CD14-positive monocyte (primary cell): ENCODE measurements at regions not wholly inside any gene's neighbourhood (a gene's known extent, or its start where the extent isn't known, plus 50 kb on each side); places are given as distances from the start of the nearest gene placed in this dataset.

Experiments used
- DNase-seq, 3 donors: peaks; one replicate each; pipeline ENCODE4 v3.0.0-alpha.2; 2011 to 2022
- H2AFZ ChIP-seq: 2 replicates; pipeline ENCODE4 v1.6.0; 2012; ENCODE audit warnings: mild to moderate bottlenecking, low read depth, low read length, inconsistent platforms; ENCODE audit not compliant: insufficient read depth, poor library complexity, severe bottlenecking
- H3K27ac ChIP-seq, 2 donors: 1 replicate in 1 of 2; 2 replicates in 1 of 2; pipeline ENCODE4 v1.5.1; 2012 to 2013; ENCODE audit warnings: low read length in 2 of 2, control low read depth in 1 of 2, inconsistent platforms in 1 of 2, low read depth in 1 of 2, mild to moderate bottlenecking in 1 of 2
- H3K27me3 ChIP-seq, 2 donors: one replicate each; pipeline versions ENCODE4 v1.6.0 to v1.6.1; 2011 to 2013; ENCODE audit warnings: low read length in 2 of 2; ENCODE audit not compliant: control insufficient read depth in 2 of 2, insufficient read depth in 2 of 2
- H3K36me3 ChIP-seq, 2 donors: replicated peaks in 1 of 2; 1 replicate in 1 of 2; 2 replicates in 1 of 2; pipeline versions ENCODE4 v1.5.1 to v1.6.1; 2012 to 2013; ENCODE audit warnings: low read length in 2 of 2, control low read depth in 1 of 2, inconsistent platforms in 1 of 2, mild to moderate bottlenecking in 1 of 2; ENCODE audit not compliant: insufficient read depth in 2 of 2, control insufficient read depth in 1 of 2
- H3K4me1 ChIP-seq, 2 donors: 1 replicate in 1 of 2; 2 replicates in 1 of 2; pipeline versions ENCODE4 v1.5.1 to v1.6.1; 2012 to 2013; ENCODE audit warnings: low read length in 2 of 2, control low read depth in 1 of 2, inconsistent platforms in 1 of 2, mild to moderate bottlenecking in 1 of 2, moderate library complexity in 1 of 2; ENCODE audit not compliant: insufficient read depth in 2 of 2, control insufficient read depth in 1 of 2
- H3K4me2 ChIP-seq: replicated peaks from 2 replicates; pipeline ENCODE3; 2012; ENCODE audit warnings: low read length, moderate library complexity, mild to moderate bottlenecking; ENCODE audit not compliant: poor library complexity, severe bottlenecking; ENCODE audit errors: extremely low read depth
- H3K4me3 ChIP-seq, 3 experiments: fragments of 200-600 bp in 1 of 3; sonication (generic) in 1 of 3; replicated peaks in 1 of 3; 1 replicate in 2 of 3; 2 replicates in 1 of 3; pipeline ENCODE4 v1.5.1; 2011 to 2013; ENCODE audit warnings: low read length in 3 of 3, mild to moderate bottlenecking in 3 of 3, control low read depth in 2 of 3, low read depth in 2 of 3, inconsistent platforms in 1 of 3, moderate library complexity in 1 of 3
- H3K79me2 ChIP-seq: 2 replicates; pipeline ENCODE4 v1.6.0; 2012; ENCODE audit warnings: mild to moderate bottlenecking, control low read depth, inconsistent platforms, low read length, moderate library complexity; ENCODE audit not compliant: insufficient read depth
- H3K9ac ChIP-seq: 2 replicates; pipeline ENCODE4 v1.6.0; 2017; ENCODE audit warnings: low read length, mild to moderate bottlenecking; ENCODE audit not compliant: insufficient read depth, poor library complexity, severe bottlenecking
- H3K9me3 ChIP-seq, 2 donors: replicated peaks in 1 of 2; 1 replicate in 1 of 2; 2 replicates in 1 of 2; pipeline versions ENCODE4 v1.5.1 to v1.6.1; 2012 to 2013; ENCODE audit warnings: low read length in 2 of 2, control low read depth in 1 of 2; ENCODE audit not compliant: control insufficient read depth in 1 of 2, insufficient read depth in 1 of 2
- H4K20me1 ChIP-seq: 2 replicates; pipeline ENCODE4 v1.6.0; 2012; ENCODE audit warnings: mild to moderate bottlenecking, low read length, control low read depth, moderate library complexity; ENCODE audit not compliant: insufficient read depth
- H3K27ac Mint-ChIP-seq, 7 donors: one replicate each; pipeline ENCODE4 v1.8.0; 2020; ENCODE audit warnings: mild to moderate bottlenecking in 7 of 7, mixed read lengths in 7 of 7, moderate library complexity in 6 of 7, inconsistent platforms in 2 of 7
- H3K27me3 Mint-ChIP-seq, 3 donors: one replicate each; pipeline ENCODE4 v1.8.0; 2021 to 2022; ENCODE audit warnings: low read depth in 3 of 3, mild to moderate bottlenecking in 3 of 3, mixed read lengths in 3 of 3, moderate library complexity in 3 of 3, inconsistent platforms in 1 of 3
- H3K36me3 Mint-ChIP-seq, 2 donors: one replicate each; pipeline ENCODE4 v1.8.0; 2020; ENCODE audit warnings: mixed read lengths in 2 of 2, inconsistent platforms in 1 of 2, mild to moderate bottlenecking in 1 of 2
- H3K4me1 Mint-ChIP-seq: one replicate; pipeline ENCODE4 v1.8.0; 2020; ENCODE audit warnings: mild to moderate bottlenecking, mixed read lengths
- H3K4me3 Mint-ChIP-seq, 2 donors: one replicate each; pipeline ENCODE4 v1.8.0; 2020; ENCODE audit warnings: mild to moderate bottlenecking in 2 of 2, mixed read lengths in 2 of 2, moderate library complexity in 1 of 2
- H3K9me3 Mint-ChIP-seq, 7 donors: one replicate each; pipeline ENCODE4 v1.8.0; 2020 to 2022; ENCODE audit warnings: mixed read lengths in 7 of 7, mild to moderate bottlenecking in 6 of 7, moderate library complexity in 6 of 7, inconsistent platforms in 2 of 7
- CTCF ChIP-seq: fragments of 200-600 bp; IDR thresholded peaks from one replicate; pipeline ENCODE4 v1.8.0; 2022; ENCODE audit warnings: antibody characterized with exemption, mild to moderate bottlenecking
- WGBS: methylation state at CpG from one replicate; pipeline ENCODE4 v1.1.5; 2013; ENCODE audit warnings: missing lambda C conversion rate; ENCODE audit not compliant: insufficient coverage; 5-methylcytosine and 5-hydroxymethylcytosine counted together
- intact Hi-C, 2 donors: fragments of 100-400 bp; cut with micrococcal nuclease; formaldehyde crosslinking; loops; one replicate each; pipeline versions ENCODE4 v1.15.0 to v1.15.1; 2023

DNA sequence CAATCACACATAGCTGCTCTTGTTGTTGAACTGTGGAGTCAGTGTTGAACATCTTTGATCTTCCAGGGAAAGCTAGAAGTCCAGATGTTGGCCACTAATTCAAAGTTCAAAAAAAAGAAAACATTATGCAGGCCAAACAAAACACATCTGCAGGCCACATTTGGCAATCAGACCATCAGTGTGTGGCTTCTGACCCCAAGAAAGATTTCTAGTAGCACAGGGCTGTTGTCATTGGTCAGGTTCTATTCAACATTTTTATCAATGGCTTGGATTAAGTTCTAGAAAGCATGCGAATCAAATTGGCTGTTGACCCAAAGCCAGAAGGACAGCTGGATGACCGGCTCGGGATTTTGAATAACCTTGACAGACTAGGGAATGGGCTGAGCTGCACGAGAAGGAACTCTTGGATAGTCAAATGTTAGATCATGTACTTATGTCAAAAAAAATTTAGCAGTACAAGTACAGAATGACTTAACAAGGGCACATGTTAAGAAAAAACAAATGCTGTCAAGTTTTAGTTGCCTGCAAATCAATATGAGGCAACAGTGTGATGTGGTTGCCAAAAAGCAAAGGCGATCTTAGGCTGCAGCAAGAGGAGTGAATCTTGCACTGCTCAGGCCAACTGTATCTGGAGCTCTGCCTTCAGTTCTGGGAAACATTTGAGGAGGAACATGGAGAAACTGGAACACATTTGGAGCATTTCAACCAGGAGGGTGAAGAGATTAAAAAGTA lies 187.6 kb downstream of the RGS9 start:
- Histone ChIP-seq H3K27me3 (no peaks in the 10 kb centered on the region), H3K4me3 (no peak overlapping the region), H4K20me1 (no peaks in the 10 kb centered on the region), H3K79me2 (no peaks in the 10 kb centered on the region), H3K27ac (no peak overlapping the region), H2AFZ (no peak overlapping the region), H3K9me3 (no peaks in the 10 kb centered on the region), H3K9ac (no peak overlapping the region), H3K4me1 (no peaks in the 10 kb centered on the region), H3K36me3 (no peaks in the 10 kb centered on the region), H3K4me2 (no peak overlapping the region)
- intact Hi-C loops: no loop called here
- TF ChIP-seq CTCF: no peak
- Mint-ChIP-seq H3K27me3 (no peaks in the 10 kb centered on the region), H3K27ac (no peak overlapping the region), H3K9me3 (peaks cover 2 to 12% (median 7%) of the 10 kb centered on the region in 7 donors), H3K36me3 (no peaks in the 10 kb centered on the region), H3K4me1 (no peaks in the 10 kb centered on the region), H3K4me3 (no peak overlapping the region)
- no peak for DNase-seq
- 97% methylated on average over 4 of the region's 5 CpGs for WGBS

- WGBS: no CpG with 5 or more reads among the region's 2 CpGs
- Histone ChIP-seq H2AFZ (no peak overlapping the region), H3K9me3 (no peaks in the 10 kb centered on the region), H3K4me3 (no peak overlapping the region), H3K36me3 (no peaks in the 10 kb centered on the region), H3K4me2 (no peak overlapping the region), H3K4me1 (no peaks in the 10 kb centered on the region), H3K79me2 (no peaks in the 10 kb centered on the region), H3K27me3 (no peaks in the 10 kb centered on the region), H3K27ac (no peak overlapping the region), H3K9ac (no peak overlapping the region), H4K20me1 (no peaks in the 10 kb centered on the region)
- intact Hi-C loops: no loop called here
- no peaks in the 10 kb centered on the region for H3K27me3 Mint-ChIP-seq
- DNase-seq: no peak
- TF ChIP-seq CTCF: no peak
- no peak overlapping the region for H3K27ac Mint-ChIP-seq
- H3K4me1 Mint-ChIP-seq: no peaks in the 10 kb centered on the region
- H3K36me3 Mint-ChIP-seq: no peaks in the 10 kb centered on the region
- no peak overlapping the region for H3K4me3 Mint-ChIP-seq
- peaks cover under 1 to 12% (median 7%) of the 10 kb centered on the region in 7 donors for H3K9me3 Mint-ChIP-seq
Observed at GRCh38 chr17:65323049-65323448, 185.9 kb downstream of the RGS9 start.
